DOHH2 (cell line): ENCODE measurements at regions not wholly inside any gene's neighbourhood (a gene's known extent, or its start where the extent isn't known, plus 50 kb on each side); places are given as distances from the start of the nearest gene placed in this dataset.
"Not testable (repeated sequence)": the region's sequence is repeated elsewhere in the genome, so short reads cannot be mapped to it uniquely, and the experiment has no call there.

Experiments used
- H3F3A ChIP-seq: fragments of 200-600 bp; sonication (generic), shearing (Covaris generic); 2 replicates; pipeline ENCODE4 v1.6.0; 2016; ENCODE audit warnings: antibody characterized with exemption, mild to moderate bottlenecking; ENCODE audit not compliant: control insufficient read depth, insufficient read depth
- H3K27ac ChIP-seq: fragments of 200-600 bp; sonication (generic); 2 replicates; pipeline ENCODE4 v1.5.1; 2014; ENCODE audit warnings: low read depth, mild to moderate bottlenecking, low read length, moderate library complexity
- H3K27me3 ChIP-seq: fragments of 200-600 bp; sonication (generic); 2 replicates; pipeline ENCODE4 v1.6.1; 2014; ENCODE audit warnings: mild to moderate bottlenecking, low read length, mixed read lengths; ENCODE audit not compliant: control insufficient read depth
- H3K36me3 ChIP-seq: fragments of 200-600 bp; sonication (generic); 2 replicates; pipeline ENCODE4 v1.6.1; 2014; ENCODE audit warnings: mild to moderate bottlenecking, low read length, moderate library complexity, mixed read lengths; ENCODE audit not compliant: control insufficient read depth
- H3K4me1 ChIP-seq: fragments of 200-600 bp; sonication (generic); 2 replicates; pipeline ENCODE4 v1.6.1; 2014; ENCODE audit warnings: mild to moderate bottlenecking, low read length, mixed read lengths; ENCODE audit not compliant: control insufficient read depth
- H3K4me2 ChIP-seq: fragments of 200-600 bp; sonication (generic); 2 replicates; pipeline ENCODE4 v1.6.0; 2014; ENCODE audit warnings: mild to moderate bottlenecking, low read length, moderate library complexity
- H3K4me3 ChIP-seq: fragments of 200-600 bp; sonication (generic); 2 replicates; pipeline ENCODE4 v1.5.1; 2014; ENCODE audit warnings: mild to moderate bottlenecking, low read length, mixed read lengths
- H3K79me2 ChIP-seq: fragments of 200-600 bp; sonication (generic); 2 replicates; pipeline ENCODE4 v1.6.1; 2014; ENCODE audit warnings: mild to moderate bottlenecking, low read length, mixed read lengths; ENCODE audit not compliant: control insufficient read depth
- H3K9me2 ChIP-seq: fragments of 200-600 bp; sonication (generic); replicated peaks from 2 replicates; pipeline ENCODE4 v1.6.1; 2014; ENCODE audit warnings: mild to moderate bottlenecking, low read length, mixed read lengths; ENCODE audit not compliant: control insufficient read depth
- H3K9me3 ChIP-seq: fragments of 200-600 bp; sonication (generic); 2 replicates; pipeline ENCODE4 v1.6.1; 2014; ENCODE audit warnings: antibody characterized with exemption, low read length, mixed read lengths; ENCODE audit not compliant: control insufficient read depth, insufficient read depth
- H4K20me1 ChIP-seq: fragments of 200-600 bp; sonication (generic); 2 replicates; pipeline ENCODE4 v1.6.0; 2014; ENCODE audit warnings: low read depth, mild to moderate bottlenecking, antibody characterized with exemption, low read length, moderate library complexity; ENCODE audit not compliant: control insufficient read depth, insufficient read depth
- EZH2phosphoT487 ChIP-seq: fragments of 200-600 bp; sonication (generic); IDR thresholded peaks from 2 replicates; pipeline ENCODE4 v1.6.1; 2017; ENCODE audit warnings: borderline replicate concordance, mild to moderate bottlenecking, antibody characterized with exemption, low read length, moderate library complexity, mixed read lengths
- TF ChIP-seq, protein P1 (sequence below): fragments of 200-600 bp; sonication (generic); IDR thresholded peaks from one replicate; pipeline ENCODE4 v1.5.1; 2014; ENCODE audit warnings: antibody characterized with exemption, mild to moderate bottlenecking, low read depth, low read length; ENCODE audit not compliant: poor library complexity, severe bottlenecking

- Histone ChIP-seq H3K79me2 (no peaks in the 10 kb centered on the region), H3K36me3 (no peaks in the 10 kb centered on the region), H3K27ac (no peak overlapping the region), H3K9me2 (no peaks in the 10 kb centered on the region), H3K4me2 (no peak overlapping the region), H4K20me1 (no peaks in the 10 kb centered on the region), H3K4me1 (no peaks in the 10 kb centered on the region), H3K27me3 (0 out of 2 replicates have a peak, but pooled peaks cover 2% of the 10 kb centered on the region), H3K9me3 (no peaks in the 10 kb centered on the region), H3K4me3 (no peak overlapping the region), H3F3A (no peaks in the 10 kb centered on the region)
- no peak for TF ChIP-seq EZH2phosphoT487
- TF ChIP-seq, protein P1, sequence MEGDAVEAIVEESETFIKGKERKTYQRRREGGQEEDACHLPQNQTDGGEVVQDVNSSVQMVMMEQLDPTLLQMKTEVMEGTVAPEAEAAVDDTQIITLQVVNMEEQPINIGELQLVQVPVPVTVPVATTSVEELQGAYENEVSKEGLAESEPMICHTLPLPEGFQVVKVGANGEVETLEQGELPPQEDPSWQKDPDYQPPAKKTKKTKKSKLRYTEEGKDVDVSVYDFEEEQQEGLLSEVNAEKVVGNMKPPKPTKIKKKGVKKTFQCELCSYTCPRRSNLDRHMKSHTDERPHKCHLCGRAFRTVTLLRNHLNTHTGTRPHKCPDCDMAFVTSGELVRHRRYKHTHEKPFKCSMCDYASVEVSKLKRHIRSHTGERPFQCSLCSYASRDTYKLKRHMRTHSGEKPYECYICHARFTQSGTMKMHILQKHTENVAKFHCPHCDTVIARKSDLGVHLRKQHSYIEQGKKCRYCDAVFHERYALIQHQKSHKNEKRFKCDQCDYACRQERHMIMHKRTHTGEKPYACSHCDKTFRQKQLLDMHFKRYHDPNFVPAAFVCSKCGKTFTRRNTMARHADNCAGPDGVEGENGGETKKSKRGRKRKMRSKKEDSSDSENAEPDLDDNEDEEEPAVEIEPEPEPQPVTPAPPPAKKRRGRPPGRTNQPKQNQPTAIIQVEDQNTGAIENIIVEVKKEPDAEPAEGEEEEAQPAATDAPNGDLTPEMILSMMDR, result no peak
Measured at GRCh38 chr15:62415498-62415897, 250.4 kb upstream of the C2CD4B start.

DNA sequence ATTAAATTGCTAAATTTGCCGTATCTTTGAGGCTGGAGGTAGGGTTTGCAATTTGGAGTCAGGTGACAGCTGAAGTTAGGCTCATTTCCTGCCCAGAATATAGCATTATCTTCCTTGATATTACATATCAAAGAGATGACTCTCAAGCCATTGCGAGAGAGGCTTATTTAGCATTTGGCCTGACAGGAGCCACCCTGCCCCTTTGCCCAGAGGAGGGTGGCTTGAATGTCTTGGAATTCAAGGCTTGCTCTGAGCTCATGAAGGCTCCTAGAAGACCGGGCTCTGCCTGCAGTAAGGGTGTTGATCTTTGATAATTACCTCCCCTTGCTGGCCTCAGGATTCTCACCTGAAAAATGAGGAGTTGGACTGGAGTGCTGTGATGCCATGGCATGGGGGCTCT lies 251.4 kb upstream of the C2CD4B start:
- Histone ChIP-seq H3F3A (no peaks in the 10 kb centered on the region), H4K20me1 (no peaks in the 10 kb centered on the region), H3K9me3 (no peaks in the 10 kb centered on the region), H3K4me2 (no peak overlapping the region), H3K27me3 (0 out of 2 replicates have a peak, but pooled peaks cover 2% of the 10 kb centered on the region), H3K9me2 (no peaks in the 10 kb centered on the region), H3K4me3 (no peak overlapping the region), H3K4me1 (no peaks in the 10 kb centered on the region), H3K27ac (no peak overlapping the region), H3K79me2 (no peaks in the 10 kb centered on the region), H3K36me3 (no peaks in the 10 kb centered on the region)
- no peak for TF ChIP-seq EZH2phosphoT487
- TF ChIP-seq, protein P1, result no peak

- H3K9me3 ChIP-seq, result no peaks in the 10 kb centered on the region
- H3F3A ChIP-seq, result no peaks in the 10 kb centered on the region
- H4K20me1 ChIP-seq, result no peaks in the 10 kb centered on the region
- no peak overlapping the region for H3K27ac ChIP-seq
- no peak overlapping the region for H3K4me2 ChIP-seq
- no peaks in the 10 kb centered on the region for H3K4me1 ChIP-seq
- no peaks in the 10 kb centered on the region for H3K79me2 ChIP-seq
- H3K36me3 ChIP-seq, result no peaks in the 10 kb centered on the region
- H3K27me3 ChIP-seq, result 0 out of 2 replicates have a peak, but pooled peaks cover under 1% of the 10 kb centered on the region
- no peak for TF ChIP-seq EZH2phosphoT487
- TF ChIP-seq, protein P1, result no peak
- H3K4me3 ChIP-seq, result no peak overlapping the region
- no peaks in the 10 kb centered on the region for H3K9me2 ChIP-seq
Measured at GRCh38 chr15:62417439-62417838, 252.4 kb upstream of the C2CD4B start.

- H3K4me2 ChIP-seq, H3K27me3 ChIP-seq, H3K4me3 ChIP-seq, H3K27ac ChIP-seq, H3F3A ChIP-seq, H3K4me1 ChIP-seq, H3K9me3 ChIP-seq, H3K79me2 ChIP-seq, H3K9me2 ChIP-seq, H4K20me1 ChIP-seq, H3K36me3 ChIP-seq: not testable (repeated sequence)
Measured at GRCh38 chr15:62418496-62418895, 253.4 kb upstream of the C2CD4B start.
